Kasumi-1 (cell line): ENCODE measurements at regions not wholly inside any gene's neighbourhood (a gene's known extent, or its start where the extent isn't known, plus 50 kb on each side); places are given as distances from the start of the nearest gene placed in this dataset.

Experiments
- DNase-seq, 2 experiments: peaks; one replicate each; lab custom pipeline; 2025; lab: John Stamatoyannopoulos, UW

DNA sequence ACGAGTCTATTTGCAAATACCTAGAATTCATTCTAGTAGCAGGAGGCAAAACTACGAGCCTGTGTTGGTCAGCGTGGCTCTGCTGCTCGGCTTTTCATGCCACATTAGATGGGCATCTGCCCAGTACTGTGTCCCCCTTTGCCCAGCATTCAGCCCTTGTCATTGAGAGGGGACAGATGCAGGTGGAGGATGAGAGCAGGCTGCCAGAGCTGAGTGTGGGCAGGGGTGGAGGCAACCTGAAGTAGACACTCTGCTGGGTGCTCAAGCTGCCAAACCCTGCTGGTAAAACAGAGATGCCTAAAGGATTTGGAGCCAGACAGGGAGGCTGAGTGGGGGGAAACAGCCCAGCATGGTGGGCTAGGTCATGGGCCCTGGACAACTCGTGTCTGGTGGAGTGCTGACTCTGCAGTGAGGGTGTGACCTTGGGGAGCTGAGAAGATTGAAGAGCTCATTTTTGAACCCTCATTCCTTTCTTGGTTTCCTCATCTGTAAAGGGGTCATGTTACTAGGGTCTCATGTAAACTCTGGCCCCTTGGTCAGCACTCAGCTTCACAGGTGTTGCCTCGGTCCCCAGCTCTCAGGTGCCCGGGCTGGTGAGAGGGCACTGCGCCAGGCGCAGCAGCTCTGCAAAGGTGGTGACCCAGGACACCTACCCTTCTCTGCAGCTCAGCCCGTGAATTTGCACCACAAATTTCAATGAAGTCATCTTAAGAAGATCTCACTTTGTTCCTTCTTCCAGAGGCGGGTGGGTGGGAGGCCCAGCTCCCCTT is 64.2 kb upstream of the BHLHE23 start:
- no peak for DNase-seq

DNA sequence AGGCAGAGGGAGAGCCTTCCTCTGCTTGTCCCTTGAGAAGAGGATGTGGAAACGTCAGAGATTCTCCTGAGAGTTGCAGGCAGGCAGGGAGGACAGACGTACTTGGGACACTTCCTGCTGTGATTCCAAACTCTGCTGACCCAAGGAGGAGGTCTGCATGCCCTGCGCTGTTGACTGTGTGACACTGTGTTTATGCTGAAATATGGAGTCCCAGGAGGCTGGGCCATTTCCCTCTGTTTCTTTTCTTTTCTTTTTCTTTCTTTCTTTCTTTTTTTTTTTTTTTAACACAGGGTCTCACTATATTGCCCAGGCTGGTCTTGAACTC is 63.5 kb upstream of the BHLHE23 start:
- no peak for DNase-seq

DNA sequence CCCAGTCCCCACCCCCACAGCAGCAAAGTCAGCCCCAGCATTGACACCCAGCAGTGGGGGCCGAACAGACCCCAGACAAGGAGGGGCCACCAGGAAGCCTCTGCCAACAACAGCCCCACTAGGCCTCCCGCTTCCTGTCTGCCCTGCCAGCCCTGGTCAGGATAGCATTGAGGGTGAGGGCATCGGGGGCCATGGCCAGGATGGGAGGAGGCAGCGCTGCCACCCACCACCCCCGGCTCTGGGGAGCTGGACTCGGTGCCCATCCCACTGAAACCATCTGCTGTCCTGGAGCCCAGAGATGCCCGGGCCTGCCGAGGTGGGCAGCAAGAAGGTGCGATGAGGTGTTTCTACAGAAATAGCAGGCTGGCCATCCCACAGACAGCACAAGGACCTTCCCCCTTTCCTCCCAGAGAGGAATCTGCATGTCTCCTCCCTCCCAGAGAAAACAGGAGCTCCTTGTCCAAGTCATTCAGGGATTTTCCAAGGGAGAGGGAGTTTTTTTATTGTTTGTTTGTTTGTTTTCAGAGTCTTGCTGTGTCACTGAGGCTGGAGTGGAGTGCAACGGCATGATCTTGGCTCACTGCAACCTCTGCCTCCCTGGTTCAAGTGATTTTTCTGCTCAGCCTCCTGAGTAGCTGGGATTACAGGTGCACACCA is 62.1 kb upstream of the BHLHE23 start:
- DNase-seq: no peak

DNA sequence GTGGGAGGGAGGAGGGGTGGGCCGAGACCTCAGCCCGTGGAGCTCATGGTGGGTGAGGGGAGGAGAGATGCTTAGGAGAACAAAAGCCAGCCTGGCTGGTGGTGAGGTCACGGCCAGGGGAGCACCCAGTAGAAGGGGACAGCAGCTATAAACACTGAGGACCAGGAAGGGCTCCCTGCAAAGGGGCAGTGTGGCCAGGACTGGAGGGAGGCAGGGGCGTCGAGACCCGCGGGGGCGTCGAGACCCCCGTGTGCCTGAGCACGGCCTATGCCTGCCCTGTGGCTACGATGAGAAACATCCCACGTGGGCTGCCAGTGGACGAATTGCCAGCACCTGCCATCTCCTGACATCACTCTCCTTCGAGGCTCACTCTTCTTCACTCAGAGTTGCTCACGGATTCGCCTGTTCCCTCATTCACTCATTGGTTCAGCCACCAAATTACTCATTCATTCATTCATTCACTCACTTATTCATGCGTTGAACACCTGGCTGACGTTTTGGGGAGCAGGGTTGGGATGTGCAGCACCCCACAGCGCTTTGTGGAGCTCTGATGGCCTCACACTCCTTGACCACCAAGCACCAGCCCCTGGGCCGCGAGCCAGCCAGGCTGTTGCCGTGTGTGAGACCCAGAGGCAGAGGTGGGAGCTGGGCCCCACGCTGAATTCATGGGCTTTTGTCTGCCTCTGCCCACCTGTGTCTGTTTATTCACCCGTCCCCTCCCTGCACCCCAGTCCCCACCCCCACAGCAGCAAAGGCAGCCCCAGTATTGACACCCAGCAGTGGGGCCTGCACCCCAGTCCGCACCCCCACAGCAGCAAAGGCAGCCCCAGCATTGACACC is 61.2 kb upstream of the BHLHE23 start:
- no peak for DNase-seq

DNA sequence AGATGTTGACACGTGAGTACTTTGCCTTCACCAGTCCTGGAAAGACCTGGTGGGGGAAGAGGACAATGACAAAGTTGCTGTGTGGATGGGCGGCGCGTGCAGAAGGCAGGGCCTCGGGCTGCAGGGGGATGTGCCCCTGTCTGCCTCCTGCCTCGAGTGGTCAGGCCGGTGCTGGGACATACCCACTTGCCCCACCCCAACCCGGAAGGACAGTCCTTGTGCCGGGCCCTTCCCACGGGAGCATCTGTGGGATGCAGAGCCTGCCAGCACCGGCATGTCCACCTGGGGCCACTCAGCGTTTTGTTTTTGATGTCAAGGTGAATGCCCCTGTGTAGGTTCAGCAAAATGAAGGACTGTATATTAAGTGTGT is 60.5 kb upstream of the BHLHE23 start:
- DNase-seq: no peak

DNA sequence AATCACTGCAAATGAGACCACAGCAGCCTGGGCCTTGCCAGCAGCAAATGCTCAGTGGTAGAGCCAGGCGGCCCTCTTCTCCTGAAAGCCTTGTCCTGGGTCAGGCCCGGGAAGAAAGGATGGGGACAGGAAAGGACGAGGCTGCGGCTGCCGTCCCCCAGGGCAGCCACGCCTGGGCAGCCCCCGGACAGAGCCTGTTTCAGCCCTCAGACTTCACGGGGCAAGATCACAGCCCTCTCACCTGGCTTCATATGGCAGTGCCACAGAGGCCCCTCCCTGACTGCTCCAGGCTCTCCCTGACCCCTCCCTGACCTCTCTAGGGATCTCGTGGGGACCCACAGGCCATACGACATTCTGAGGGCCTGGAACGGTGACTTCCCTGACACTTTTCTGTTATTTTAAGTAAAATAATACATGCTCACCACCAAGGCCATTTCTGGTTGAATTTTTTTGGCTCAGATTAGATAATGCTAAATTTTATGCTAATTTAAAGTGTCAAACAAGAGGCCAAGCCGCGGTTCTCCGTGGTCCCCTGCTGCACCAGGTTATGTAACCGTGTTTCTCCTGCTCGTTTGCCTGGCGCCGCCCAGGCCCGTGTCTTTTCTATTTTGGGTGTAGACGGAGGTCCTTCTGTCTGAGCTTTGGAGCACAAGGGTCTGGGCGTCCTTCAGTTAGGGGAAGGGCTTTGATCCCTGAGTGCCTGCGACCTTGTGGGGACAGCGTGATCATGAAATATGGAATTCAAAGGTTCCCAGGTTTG is 59.9 kb upstream of the BHLHE23 start:
- DNase-seq: no peak

DNA sequence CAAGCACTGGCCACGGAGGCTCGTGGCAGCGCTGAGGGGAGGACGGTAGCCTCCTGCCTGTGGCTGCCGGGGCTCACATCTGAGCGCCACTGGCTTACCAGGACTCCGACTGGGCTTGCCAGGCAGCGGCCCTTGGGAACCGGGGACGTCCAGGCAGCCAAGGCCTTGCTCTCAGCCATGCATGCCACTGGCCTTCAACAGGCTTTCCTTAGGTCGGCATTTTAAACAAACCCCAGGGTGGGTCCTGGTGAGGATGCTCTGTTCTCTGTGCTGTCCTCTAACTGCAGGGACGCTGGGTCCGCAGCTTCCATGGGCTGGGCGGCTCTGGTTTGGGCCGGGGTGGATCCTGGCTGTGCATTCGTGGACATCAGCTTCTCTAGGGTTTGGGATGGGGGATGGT is 59.1 kb upstream of the BHLHE23 start:
- no peak for DNase-seq

DNA sequence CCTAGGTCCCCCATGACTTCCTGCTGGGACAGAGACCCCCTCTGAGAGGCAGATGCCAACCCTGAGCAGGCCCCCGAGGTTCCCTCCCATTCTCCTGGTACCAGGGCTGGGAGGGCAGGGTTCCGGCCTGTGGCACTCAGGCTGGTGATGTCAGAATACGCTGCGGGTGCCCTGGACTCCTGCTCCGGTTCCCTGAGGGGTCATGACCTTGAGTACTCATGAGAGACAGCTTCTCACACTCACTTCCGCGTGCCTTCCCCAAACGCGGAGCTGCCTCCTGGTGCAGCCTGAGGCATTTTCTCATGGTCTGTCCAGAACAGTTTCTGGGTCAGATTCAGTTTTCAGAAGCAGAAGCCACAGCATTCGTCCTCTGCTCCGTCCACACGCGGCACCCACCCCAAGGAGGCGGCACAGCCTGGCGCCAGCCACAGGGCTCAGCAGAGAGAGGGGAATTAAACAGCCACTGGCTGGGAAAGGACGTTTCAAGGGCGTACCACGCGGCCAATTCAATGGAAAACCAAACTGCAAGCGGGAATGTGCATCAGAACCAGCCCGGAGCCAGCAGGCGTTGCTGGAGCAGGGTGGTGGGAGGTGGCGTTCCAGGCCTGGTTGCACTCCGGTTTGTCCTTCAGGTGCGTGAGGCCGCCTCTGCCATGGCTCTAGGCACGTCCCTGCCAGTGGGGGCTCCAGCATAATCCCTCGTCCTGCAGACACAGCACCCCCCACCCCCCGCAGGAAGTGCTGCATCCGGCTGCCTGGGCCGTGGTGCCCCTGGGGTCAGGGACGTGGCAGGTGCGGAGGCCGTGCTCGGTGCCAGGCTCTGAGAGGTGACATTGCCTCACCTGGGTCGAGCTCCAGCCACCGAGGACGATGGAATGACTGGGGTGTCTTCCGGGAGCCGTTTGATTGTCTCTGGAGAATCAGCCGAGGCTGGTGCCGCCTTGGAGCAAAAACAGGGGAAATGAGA is 58.3 kb upstream of the BHLHE23 start:
- no peak for DNase-seq

DNA sequence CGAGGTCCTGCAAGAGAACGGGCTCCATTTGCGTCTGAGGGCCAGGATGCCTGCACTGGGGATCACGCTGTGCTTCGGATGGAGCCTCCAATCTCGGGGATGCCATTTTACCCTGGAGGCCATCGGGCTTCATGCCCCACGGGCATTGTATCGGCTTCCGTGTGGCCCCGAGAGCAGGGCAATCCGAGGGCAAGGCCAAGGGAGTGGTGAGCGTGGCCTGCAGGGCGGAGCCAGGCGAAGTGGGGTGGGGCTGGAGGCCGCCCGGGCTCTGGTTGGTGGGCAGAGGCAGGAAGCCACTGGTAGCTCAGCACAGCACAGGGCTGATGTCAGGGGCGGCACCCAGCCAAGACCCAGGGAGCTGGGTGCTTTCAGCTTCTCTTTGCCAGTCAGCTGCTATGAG is 57.5 kb upstream of the BHLHE23 start:
- DNase-seq: no peak

DNA sequence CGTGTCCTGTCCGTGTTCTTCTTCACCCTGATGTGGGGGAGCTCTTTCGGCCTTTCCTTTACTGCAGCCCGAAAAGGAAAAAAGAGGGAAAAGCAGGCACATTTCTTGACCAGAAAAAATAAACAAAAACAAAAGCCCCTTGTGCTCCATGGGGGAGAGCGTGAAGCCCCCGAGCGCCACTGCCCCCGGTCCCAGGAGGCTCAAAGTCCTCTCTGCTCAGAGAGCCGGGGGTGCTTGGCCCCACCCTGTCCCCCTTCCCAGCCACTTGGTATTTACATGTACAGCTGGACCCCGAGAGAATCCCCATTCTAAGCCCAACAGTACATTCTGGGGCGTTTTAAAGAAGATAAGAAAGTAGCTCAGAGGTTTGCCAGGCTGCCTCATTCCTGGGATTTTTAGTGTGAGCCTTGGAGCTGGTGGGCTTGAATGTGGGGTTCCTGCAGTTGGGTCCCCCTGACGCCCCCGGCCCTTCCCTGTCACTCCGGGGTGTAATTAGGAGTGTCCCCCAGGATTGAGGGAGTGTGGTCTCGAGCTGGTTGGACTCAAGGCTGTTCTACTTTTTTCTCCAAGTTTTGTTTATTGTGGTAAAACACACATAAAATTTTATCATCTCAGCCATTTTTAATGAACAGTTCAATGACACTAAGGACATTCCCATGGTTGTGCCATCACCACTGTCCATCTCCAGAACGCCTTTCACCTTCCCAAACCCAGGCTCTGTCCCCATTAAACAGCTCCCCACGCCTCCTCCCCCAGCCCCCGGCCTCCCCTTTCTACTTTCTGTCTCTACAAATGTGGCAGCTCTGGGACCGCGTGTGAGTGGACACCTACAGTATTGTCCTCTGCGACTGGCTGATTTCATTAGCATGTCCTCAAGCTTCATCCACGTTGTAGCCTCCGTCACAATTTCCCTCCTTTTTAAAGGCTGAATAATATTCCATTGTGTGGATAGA is 55.7 kb upstream of the BHLHE23 start:
- DNase-seq: no peak

DNA sequence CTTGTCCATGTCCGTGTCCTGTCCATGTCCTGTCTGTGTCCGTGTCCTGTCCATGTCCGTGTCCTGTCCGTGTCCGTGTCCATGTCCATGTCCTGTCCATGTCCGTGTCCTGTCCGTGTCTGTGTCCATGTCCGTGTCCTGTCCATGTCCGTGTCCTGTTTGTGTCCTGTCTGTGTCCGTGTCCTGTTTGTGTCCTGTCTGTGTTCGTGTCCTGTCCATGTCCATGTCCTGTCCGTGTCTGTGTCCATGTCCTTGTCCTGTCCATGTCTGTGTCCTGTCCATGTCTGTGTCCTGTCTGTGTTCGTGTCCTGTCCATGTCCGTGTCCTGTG is 55.0 kb upstream of the BHLHE23 start:
- DNase-seq: no peak

DNA sequence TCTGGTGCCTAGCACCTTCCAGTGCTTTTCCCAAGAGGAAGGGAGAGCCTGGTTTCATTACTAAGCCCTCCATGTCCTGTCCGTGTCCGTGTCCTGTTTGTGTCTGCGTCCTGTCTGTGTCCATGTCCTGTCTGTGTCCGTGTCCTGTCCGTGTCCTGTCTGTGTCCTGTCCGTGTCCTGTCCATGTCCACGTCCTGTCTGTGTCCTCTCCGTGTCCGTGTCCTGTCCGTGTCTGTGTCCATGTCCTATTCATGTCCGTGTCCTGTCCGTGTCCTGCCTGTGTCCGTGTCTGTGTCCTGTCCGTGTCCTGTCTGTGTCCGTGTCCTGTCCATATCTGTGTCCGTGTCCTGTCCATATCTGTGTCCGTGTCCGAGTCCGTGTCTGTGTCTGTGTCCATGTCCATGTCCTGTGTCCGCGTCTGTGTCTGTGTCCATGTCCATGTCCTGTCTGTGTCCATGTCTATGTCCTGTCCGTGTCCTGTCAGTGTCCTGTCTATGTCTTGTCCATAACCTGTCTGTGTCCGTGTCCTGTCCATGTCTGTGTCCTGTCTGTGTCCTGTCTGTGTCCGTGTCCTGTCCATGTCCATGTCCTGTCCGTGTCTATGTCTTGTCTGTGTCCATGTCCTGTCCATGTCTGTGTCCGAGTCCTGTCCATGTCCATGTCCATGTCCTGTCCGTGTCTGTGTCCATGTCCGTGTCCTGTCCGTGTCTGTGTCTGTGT is 54.4 kb upstream of the BHLHE23 start:
- no peak for DNase-seq

DNA sequence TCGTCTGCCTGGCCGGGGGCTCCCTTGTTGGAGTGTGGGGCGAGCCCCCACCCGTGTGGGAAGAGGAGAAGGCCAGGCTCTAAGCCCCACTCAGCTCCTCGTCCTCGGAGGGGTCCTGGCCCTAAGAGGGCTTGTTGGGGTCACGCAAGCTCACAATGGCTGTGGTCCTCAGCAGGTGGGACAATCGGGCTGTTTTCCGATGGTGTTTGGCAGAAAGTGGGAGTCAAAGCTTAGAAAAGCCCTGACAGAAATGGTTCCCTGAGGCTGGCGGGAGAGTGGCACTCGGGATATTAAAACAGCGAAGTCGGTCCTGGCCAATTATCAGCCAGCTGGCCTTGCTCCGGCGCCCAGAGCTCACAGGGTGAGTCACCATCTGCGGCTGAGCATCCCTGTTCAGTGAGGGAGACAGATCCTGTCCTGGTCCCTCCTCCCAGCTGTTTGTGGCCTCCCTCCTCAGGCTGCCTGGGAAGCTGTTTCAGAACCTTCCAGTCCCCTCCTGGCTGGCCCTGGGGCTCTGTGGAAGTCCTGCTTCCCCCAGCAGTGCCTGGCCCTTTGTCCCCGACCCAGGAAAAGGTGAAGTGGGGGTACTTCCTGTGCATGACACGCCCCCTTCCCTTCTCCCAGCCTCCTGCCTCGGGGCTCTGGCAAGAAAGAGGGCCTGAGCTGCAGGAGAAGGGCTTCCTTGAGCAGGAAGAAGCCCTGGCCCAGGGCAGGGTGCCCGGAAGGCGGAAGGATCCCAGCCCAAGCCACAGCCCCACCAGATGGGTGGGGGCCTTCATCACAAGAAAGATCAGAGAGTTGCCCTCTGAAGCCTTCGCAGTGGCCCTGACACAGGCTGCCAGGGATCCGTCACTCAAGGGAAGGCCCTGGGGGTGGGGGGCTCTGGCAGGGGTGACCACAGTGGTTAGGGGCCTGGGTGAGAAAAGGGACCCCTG is 53.6 kb upstream of the BHLHE23 start:
- DNase-seq: no peak

DNA sequence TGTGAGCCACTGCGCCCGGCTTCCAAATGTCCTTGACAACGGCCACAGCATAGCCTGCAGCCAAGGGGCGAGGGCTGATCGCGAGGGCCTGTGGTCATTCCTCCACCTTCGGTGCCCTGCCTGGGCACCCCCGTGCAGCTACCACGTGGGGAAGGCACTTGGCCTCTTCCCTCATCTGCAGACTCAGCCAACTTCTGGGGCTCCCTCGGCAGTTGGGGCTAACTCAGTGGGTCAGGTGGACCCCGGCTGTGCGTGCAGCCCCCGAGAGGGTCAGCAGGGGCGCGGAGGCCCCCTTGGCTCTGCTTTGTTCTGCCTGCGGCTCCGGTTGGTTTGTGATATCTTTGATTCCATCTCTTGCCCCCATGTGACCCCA is 52.9 kb upstream of the BHLHE23 start:
- no peak for DNase-seq

DNA sequence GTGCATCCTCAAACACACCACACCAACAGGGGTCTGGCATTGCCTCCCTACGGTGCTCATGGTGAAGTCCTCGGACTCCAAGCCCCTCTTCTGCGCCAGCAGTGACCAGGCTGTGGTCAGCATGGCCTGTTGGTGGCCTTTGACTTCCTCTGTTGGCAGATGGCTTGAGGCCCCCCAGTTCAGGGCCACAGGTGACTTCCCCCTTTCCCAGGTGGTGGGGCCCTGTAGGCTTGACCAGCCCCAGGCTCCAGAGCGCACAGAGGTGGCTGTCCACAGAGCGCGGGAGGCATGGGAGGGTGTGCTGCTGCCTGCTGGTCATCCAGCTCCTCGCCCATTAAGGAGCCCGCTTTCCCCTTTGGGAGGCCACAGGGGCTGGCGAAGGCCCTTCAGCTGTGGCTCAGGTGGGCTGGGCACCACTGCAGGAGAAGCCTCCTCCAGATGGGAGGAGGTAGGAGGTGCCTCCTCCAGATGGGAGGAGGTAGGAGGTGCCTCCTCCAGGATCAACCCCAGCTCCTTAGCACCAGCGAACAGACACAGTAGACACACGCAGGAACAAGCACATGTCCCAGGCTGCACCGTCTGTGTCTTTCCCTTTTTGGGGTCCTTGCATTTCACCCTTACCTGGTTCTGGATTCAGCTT is 52.1 kb upstream of the BHLHE23 start:
- DNase-seq: no peak

DNA sequence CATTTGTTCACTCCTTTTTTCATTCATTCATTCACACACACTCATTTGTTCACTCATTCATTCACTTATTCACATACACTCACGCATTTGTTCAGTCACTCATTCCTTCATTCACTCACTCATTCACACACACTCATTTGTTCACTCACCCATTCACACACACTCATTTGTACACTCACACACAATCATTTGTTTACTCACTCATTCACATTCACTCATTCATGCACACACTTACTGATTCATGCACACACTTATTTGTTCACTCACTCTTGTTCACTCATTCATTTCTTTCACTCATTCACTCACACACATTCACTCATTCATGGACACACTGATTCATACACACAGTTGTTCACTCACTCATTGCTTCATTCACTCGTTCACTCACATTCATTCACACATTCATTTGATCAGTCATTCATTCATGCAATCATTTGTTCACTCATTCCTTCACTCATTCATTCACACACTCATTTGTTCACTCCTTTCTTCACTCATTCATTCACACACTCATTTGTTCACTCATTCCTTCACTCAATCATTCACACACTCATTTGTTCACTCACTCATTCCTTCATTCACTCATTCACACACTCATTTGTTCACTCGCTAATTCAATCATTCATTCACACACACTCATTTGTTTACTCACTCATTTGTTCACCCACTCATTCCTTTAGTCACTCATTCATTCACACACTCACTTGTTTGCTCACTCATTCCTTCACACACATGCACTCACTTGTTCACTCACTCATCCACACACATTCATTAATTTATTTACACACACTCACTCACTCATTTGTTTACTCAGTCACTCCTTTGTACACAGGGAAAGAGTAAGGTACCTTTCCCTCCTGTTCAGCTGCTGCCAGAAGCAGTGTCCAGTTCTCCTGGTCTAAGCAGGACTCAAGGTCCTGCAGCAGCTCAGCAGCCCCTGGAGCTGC is 50.7 kb upstream of the BHLHE23 start:
- DNase-seq: no peak
